ENCODE measurements at regions not wholly inside any gene's neighbourhood (a gene's known extent, or its start where the extent isn't known, plus 50 kb on each side); places are given as distances from the start of the nearest gene placed in this dataset.
"Not testable (repeated sequence)": the region's sequence is repeated elsewhere in the genome, so short reads cannot be mapped to it uniquely, and the experiment has no call there.

- DNase-seq: not testable (repeated sequence)
Observed at GRCh38 chrX:84870281-84870680, 133.4 kb upstream of the APOOL start.

GRCh38 chrX:84872160-84872771 is 131.4 kb upstream of the APOOL start:
- DNase-seq: not testable (repeated sequence)

GRCh38 chrX:84873176-84873575 is 130.5 kb upstream of the APOOL start:
- DNase-seq: no peak

- no peak for DNase-seq
Observed at GRCh38 chrX:84876876-84877275, 126.8 kb upstream of the APOOL start.

- no peak for DNase-seq
Observed at GRCh38 chrX:84893897-84894296, 109.8 kb upstream of the APOOL start.

- DNase-seq: peak; percentile 5
Observed at GRCh38 chrX:84907324-84907968, 96.2 kb upstream of the APOOL start.

- DNase-seq: no peak
Observed at GRCh38 chrX:84909151-84909550, 94.5 kb upstream of the APOOL start.

- no peak for DNase-seq
Observed at GRCh38 chrX:84924624-84925023, 79.1 kb upstream of the APOOL start.

GRCh38 chrX:84932814-84933213 is 70.9 kb upstream of the APOOL start:
- no peak for DNase-seq

- no peak for DNase-seq
Observed at GRCh38 chrX:84933956-84934556, 69.6 kb upstream of the APOOL start.
